H1 (cell line): ENCODE measurements at regions not wholly inside any gene's neighbourhood (a gene's known extent, or its start where the extent isn't known, plus 50 kb on each side); places are given as distances from the start of the nearest gene placed in this dataset.

Experiments used
- CTCF ChIA-PET: fragments of 300-600 bp; sonication (Branson Sonifier 250); formaldehyde crosslinking; loops from one replicate; lab custom pipeline; 2021; ENCODE audit not compliant: partially characterized antibody; lab: Charles Lee
- POLR2A ChIA-PET: fragments of 300-600 bp; sonication (Branson Sonifier 250); formaldehyde crosslinking; loops from one replicate; lab custom pipeline; 2021; ENCODE audit warnings: inconsistent platforms; ENCODE audit not compliant: partially characterized antibody; lab: Charles Lee
- DNase-seq, 2 experiments: peaks; one replicate each; pipeline versions ENCODE4 v3.0.0 to v3.0.0-alpha.2; 2010 to 2022; ENCODE audit warnings: low spot score in 2 of 2, low read depth in 1 of 2, mixed read lengths in 1 of 2
- FAIRE-seq: peaks from 2 replicates; lab custom pipeline; 2011; peaks lifted over from hg19 to GRCh38; lab: Jason Lieb, UNC
- H2AFZ ChIP-seq: 2 replicates; pipeline ENCODE4 v1.8.1; 2012; ENCODE audit warnings: low read length, inconsistent platforms
- H2AK5ac ChIP-seq: 2 replicates; pipeline ENCODE4 v1.6.1; 2013; ENCODE audit warnings: low read depth, low read length
- H2BK120ac ChIP-seq: replicated peaks from 2 replicates; pipeline ENCODE3; 2013; ENCODE audit warnings: low read depth, low read length, inconsistent platforms
- H2BK12ac ChIP-seq: 2 replicates; pipeline ENCODE4 v1.6.1; 2013; ENCODE audit warnings: low read depth, low read length
- H2BK15ac ChIP-seq: 2 replicates; pipeline ENCODE4 v1.6.1; 2013; ENCODE audit warnings: low read length
- H2BK20ac ChIP-seq: 2 replicates; pipeline ENCODE4 v1.6.1; 2013; ENCODE audit warnings: low read length
- H2BK5ac ChIP-seq: 2 replicates; pipeline ENCODE4 v1.6.1; 2013; ENCODE audit warnings: low read depth, low read length
- H3K14ac ChIP-seq: 2 replicates; pipeline ENCODE4 v1.6.1; 2013; ENCODE audit warnings: inconsistent platforms; ENCODE audit not compliant: insufficient read length
- H3K18ac ChIP-seq: 2 replicates; pipeline ENCODE4 v1.6.1; 2013; ENCODE audit warnings: low read length; ENCODE audit errors: extremely low read depth
- H3K23ac ChIP-seq: 2 replicates; pipeline ENCODE4 v1.6.1; 2013; ENCODE audit warnings: inconsistent platforms; ENCODE audit not compliant: insufficient read length
- H3K23me2 ChIP-seq: 2 replicates; pipeline ENCODE4 v1.6.1; 2013; ENCODE audit warnings: low read depth, low read length
- H3K27ac ChIP-seq: 2 replicates; pipeline ENCODE4 v1.6.1; 2011; ENCODE audit warnings: low read depth, low read length, inconsistent platforms
- H3K27me3 ChIP-seq, 4 experiments: replicated peaks in 1 of 4; 1 replicate in 1 of 4; 2 replicates in 3 of 4; pipeline versions ENCODE4 v1.6.1 to v1.8.1; 2011 to 2013; ENCODE audit warnings: low read length in 3 of 4, mild to moderate bottlenecking in 3 of 4, inconsistent platforms in 2 of 4, mixed read lengths in 2 of 4, moderate library complexity in 1 of 4; ENCODE audit not compliant: control insufficient read depth in 3 of 4, insufficient read depth in 3 of 4; ENCODE audit errors: extremely low read depth in 1 of 4
- H3K36me3 ChIP-seq, 4 experiments: 2 replicates each; pipeline versions ENCODE4 v1.6.1 to v1.8.1; 2011 to 2013; ENCODE audit warnings: mild to moderate bottlenecking in 4 of 4, low read length in 3 of 4, moderate library complexity in 2 of 4, control low read depth in 1 of 4, inconsistent platforms in 1 of 4; ENCODE audit not compliant: insufficient read depth in 4 of 4, control insufficient read depth in 2 of 4
- H3K4ac ChIP-seq: replicated peaks from 2 replicates; pipeline ENCODE3; 2013; ENCODE audit warnings: low read length, low read depth, mixed read lengths, inconsistent platforms; ENCODE audit not compliant: insufficient read length
- H3K4me1 ChIP-seq, 4 experiments: replicated peaks in 1 of 4; 1 replicate in 1 of 4; 2 replicates in 3 of 4; pipeline versions ENCODE4 v1.6.1 to v1.8.1; 2011 to 2013; ENCODE audit warnings: low read length in 3 of 4, inconsistent platforms in 2 of 4, mixed read lengths in 1 of 4; ENCODE audit not compliant: insufficient read depth in 4 of 4, control insufficient read depth in 3 of 4
- H3K4me2 ChIP-seq, 2 experiments: 2 replicates each; pipeline versions ENCODE4 v1.6.1 to v1.8.1; 2011 to 2013; ENCODE audit warnings: low read depth in 2 of 2, low read length in 2 of 2, control low read depth in 1 of 2, inconsistent platforms in 1 of 2, mild to moderate bottlenecking in 1 of 2; ENCODE audit not compliant: insufficient read depth in 1 of 2
- H3K4me3 ChIP-seq, 4 experiments: fragments of 200-600, 300-600 bp in 1 of 4; sonication (generic), shearing (Covaris generic), sonication (Bioruptor Twin) in 1 of 4; 2 replicates each; pipeline versions ENCODE4 v1.5.1 to v1.8.1; 2011 to 2016; ENCODE audit warnings: low read length in 4 of 4, low read depth in 3 of 4, control low read depth in 2 of 4, inconsistent platforms in 2 of 4, mild to moderate bottlenecking in 2 of 4, mixed read lengths in 1 of 4, moderate library complexity in 1 of 4; ENCODE audit not compliant: insufficient read depth in 2 of 4; ENCODE audit errors: extremely low read depth in 1 of 4
- H3K56ac ChIP-seq: replicated peaks from 2 replicates; pipeline ENCODE3; 2013; ENCODE audit warnings: low read depth, mild to moderate bottlenecking, mixed read lengths, low read length, inconsistent platforms; ENCODE audit not compliant: insufficient read length
- H3K79me1 ChIP-seq: 2 replicates; pipeline ENCODE4 v1.6.1; 2013; ENCODE audit warnings: low read depth, low read length, control low read depth
- H3K79me2 ChIP-seq, 2 experiments: 2 replicates each; pipeline versions ENCODE4 v1.6.1 to v1.8.1; 2012 to 2013; ENCODE audit warnings: low read length in 2 of 2, mild to moderate bottlenecking in 2 of 2, inconsistent platforms in 1 of 2; ENCODE audit not compliant: insufficient read depth in 2 of 2, control insufficient read depth in 1 of 2
- H3K9ac ChIP-seq, 4 experiments: replicated peaks in 1 of 4; 1 replicate in 1 of 4; 2 replicates in 3 of 4; pipeline versions ENCODE4 v1.6.1 to v1.8.1; 2011 to 2013; ENCODE audit warnings: low read depth in 3 of 4, low read length in 3 of 4, control low read depth in 2 of 4, mild to moderate bottlenecking in 2 of 4, moderate library complexity in 2 of 4, inconsistent platforms in 1 of 4; ENCODE audit errors: extremely low read depth in 1 of 4
- H3K9me3 ChIP-seq, 2 experiments: 2 replicates each; pipeline versions ENCODE4 v1.6.1 to v1.8.1; 2012 to 2013; ENCODE audit warnings: mild to moderate bottlenecking in 2 of 2, moderate library complexity in 2 of 2, control low read depth in 1 of 2, inconsistent platforms in 1 of 2, low read depth in 1 of 2, low read length in 1 of 2, mixed read lengths in 1 of 2; ENCODE audit not compliant: insufficient read depth in 2 of 2
- H4K20me1 ChIP-seq, 2 experiments: replicated peaks in 1 of 2; 2 replicates each; pipeline versions ENCODE3 to v1.8.1; 2011 to 2013; ENCODE audit warnings: inconsistent platforms in 2 of 2, low read length in 2 of 2, mild to moderate bottlenecking in 1 of 2; ENCODE audit not compliant: insufficient read depth in 2 of 2, control insufficient read depth in 1 of 2
- H4K5ac ChIP-seq: 2 replicates; pipeline ENCODE4 v1.6.1; 2013; ENCODE audit warnings: low read length, low read depth, mixed read lengths, inconsistent platforms; ENCODE audit not compliant: insufficient read length
- H4K8ac ChIP-seq: 2 replicates; pipeline ENCODE4 v1.8.0; 2013; ENCODE audit warnings: mild to moderate bottlenecking, moderate library complexity, low read length, inconsistent platforms; ENCODE audit not compliant: insufficient read depth; ENCODE audit errors: extremely low read depth
- H4K91ac ChIP-seq: replicated peaks from 2 replicates; pipeline ENCODE3; 2013; ENCODE audit warnings: low read length, mixed read lengths, inconsistent platforms; ENCODE audit not compliant: insufficient read length
- BCL11A ChIP-seq, 2 experiments: IDR thresholded peaks; one replicate each; pipeline ENCODE4 v1.6.1; 2011; ENCODE audit warnings: low read depth in 2 of 2, low read length in 2 of 2, mild to moderate bottlenecking in 2 of 2
- RFX5 ChIP-seq: IDR thresholded peaks from 2 replicates; pipeline ENCODE4 v1.6.1; 2011; ENCODE audit warnings: low read depth, low read length, improper control_type of control experiment, borderline replicate concordance
- SIRT6 ChIP-seq: IDR thresholded peaks from one replicate; pipeline ENCODE4 v1.7.1; 2012; ENCODE audit warnings: low read length, inconsistent platforms
- SRF ChIP-seq: IDR thresholded peaks from 2 replicates; pipeline ENCODE4 v1.6.1; 2011; ENCODE audit warnings: mild to moderate bottlenecking, low read depth, low read length, moderate library complexity
- TCF12 ChIP-seq: IDR thresholded peaks from 2 replicates; pipeline ENCODE4 v1.6.1; 2011; ENCODE audit warnings: low read depth, mild to moderate bottlenecking, low read length
- WGBS, 2 experiments: shearing (Covaris generic) in 1 of 2; methylation state at CpG; one replicate each; pipeline versions ENCODE4 v1.1.6 to v1.1.7; 2013 to 2015; ENCODE audit warnings: low lambda C conversion rate in 2 of 2, mixed read lengths in 2 of 2, inconsistent platforms in 1 of 2, low coverage in 1 of 2, missing lambda C conversion rate in 1 of 2; ENCODE audit not compliant: insufficient replicate concordance in 2 of 2, insufficient coverage in 1 of 2, insufficient read length in 1 of 2; ENCODE audit errors: extremely low coverage in 1 of 2, missing lambda C conversion rate in 1 of 2; 5-methylcytosine and 5-hydroxymethylcytosine counted together

- no peak overlapping the region for H2BK20ac ChIP-seq
- no peaks in the 10 kb centered on the region for H3K9me3 ChIP-seq
- WGBS, 2 experiments: 90% methylated on average over 7 of the region's 7 CpGs; no CpG with 5 or more reads in 1 of the 2 experiments
- no peak overlapping the region for H3K9ac ChIP-seq
- H3K4me3 ChIP-seq: no peak overlapping the region
- H4K20me1 ChIP-seq: no peaks in the 10 kb centered on the region
- FAIRE-seq: no peak
- no peaks in the 10 kb centered on the region for H3K79me2 ChIP-seq
- no peak overlapping the region for H2BK5ac ChIP-seq
- no peak overlapping the region for H3K4ac ChIP-seq
- H3K18ac ChIP-seq: no peak overlapping the region
- H3K27me3 ChIP-seq: no peaks in the 10 kb centered on the region
- H3K27ac ChIP-seq: no peak overlapping the region
- no peak overlapping the region for H2AFZ ChIP-seq
- ChIA-PET CTCF (interaction anchor here (0.7 to 1.5 kb wide), 5 partner anchors 8 to 217 kb away, joined by 3 to 5 read pairs (median 3); no protein-coding TSS in a partner anchor), POLR2A (no interaction called here)
- H3K14ac ChIP-seq: no peak overlapping the region
- no peak overlapping the region for H3K23ac ChIP-seq
- H3K36me3 ChIP-seq: no peaks in the 10 kb centered on the region
- no peak overlapping the region for H4K5ac ChIP-seq
- H4K91ac ChIP-seq: no peak overlapping the region
- H3K56ac ChIP-seq: no peak overlapping the region
- no peaks in the 10 kb centered on the region for H3K79me1 ChIP-seq
- peaks cover 0 to 4% (median 0%) of the 10 kb centered on the region in 4 experiments; a peak in 3 of 7 replicates for H3K4me1 ChIP-seq
- H3K4me2 ChIP-seq: no peak overlapping the region
- DNase-seq: peak in 1 of 2 experiments; percentile 19
- no peak overlapping the region for H2BK12ac ChIP-seq
- H2BK120ac ChIP-seq: no peak overlapping the region
- TF ChIP-seq SRF: no peak
- TF ChIP-seq SIRT6: no peak
- TF ChIP-seq TCF12: no peak
- TF ChIP-seq RFX5: no peak
- TF ChIP-seq BCL11A (IDR thresholded peaks at IDR 0.05; ENCODE audit: low read depth in 2 of 2, low read length in 2 of 2): no peak
- H4K8ac ChIP-seq: no peak overlapping the region
- no peak overlapping the region for H2AK5ac ChIP-seq
- H3K23me2 ChIP-seq: no peaks in the 10 kb centered on the region
- no peak overlapping the region for H2BK15ac ChIP-seq
Observed at GRCh38 chr10:128851726-128852125, 615.3 kb upstream of the MGMT start.
